OCI-LY7 (cell line): ENCODE measurements at regions not wholly inside any gene's neighbourhood (a gene's known extent, or its start where the extent isn't known, plus 50 kb on each side); places are given as distances from the start of the nearest gene placed in this dataset.
A peak's percentile ranks its signal among the peaks of the same experiment; 100 is the strongest.

ENCODE experiments used
- BruUV-seq: library from RNA; stranded (reverse); fragments of 400-500 nt; replicated peaks from 2 replicates; lab custom pipeline; 2021; lab: Mats Ljungman, UMichigan
- CTCF ChIA-PET: fragments of 300-600 bp; sonication (Branson Sonifier 250); formaldehyde crosslinking; loops from one replicate; lab custom pipeline; 2022; ENCODE audit warnings: antibody characterized with exemption; ENCODE audit not compliant: unreplicated experiment; lab: Charles Lee
- POLR2A ChIA-PET: fragments of 300-600 bp; sonication (Branson Sonifier 250); formaldehyde crosslinking; loops from one replicate; lab custom pipeline; 2022; ENCODE audit warnings: antibody characterized with exemption; lab: Charles Lee
- DNase-seq: peaks from one replicate; pipeline ENCODE4 v3.0.0-alpha.2; 2015; ENCODE audit warnings: low spot score
- H2AFZ ChIP-seq: fragments of 200-600 bp; sonication (generic), shearing (Covaris generic); 2 replicates; pipeline ENCODE4 v1.6.1; 2014; ENCODE audit warnings: mild to moderate bottlenecking, antibody characterized with exemption, low read length, moderate library complexity
- H3K27ac ChIP-seq: fragments of 200-600 bp; sonication (generic); 2 replicates; pipeline ENCODE4 v1.5.1; 2014; ENCODE audit warnings: mixed run types, low read depth, mild to moderate bottlenecking, moderate library complexity, low read length, inconsistent platforms; ENCODE audit not compliant: poor library complexity, severe bottlenecking
- H3K36me3 ChIP-seq: fragments of 200-600 bp; sonication (generic); 2 replicates; pipeline ENCODE4 v1.6.1; 2014; ENCODE audit warnings: mild to moderate bottlenecking, antibody characterized with exemption, low read length, moderate library complexity, mixed read lengths; ENCODE audit not compliant: insufficient read depth
- H3K4me1 ChIP-seq: fragments of 200-600 bp; sonication (generic); 2 replicates; pipeline ENCODE4 v1.5.1; 2014; ENCODE audit warnings: mild to moderate bottlenecking, low read length; ENCODE audit not compliant: insufficient read depth, poor library complexity, severe bottlenecking
- H3K4me2 ChIP-seq: fragments of 200-600 bp; sonication (generic); 2 replicates; pipeline ENCODE4 v1.6.1; 2014; ENCODE audit warnings: mild to moderate bottlenecking, low read length
- H3K4me3 ChIP-seq: fragments of 200-600 bp; sonication (generic); 2 replicates; pipeline ENCODE4 v1.5.1; 2014; ENCODE audit warnings: mild to moderate bottlenecking, low read depth, low read length; ENCODE audit not compliant: poor library complexity, severe bottlenecking
- H3K79me2 ChIP-seq: fragments of 200-600 bp; sonication (generic); 2 replicates; pipeline ENCODE4 v1.6.1; 2016; ENCODE audit warnings: low read depth, mild to moderate bottlenecking, low read length, moderate library complexity, mixed read lengths; ENCODE audit not compliant: insufficient read depth
- H3K9me2 ChIP-seq: fragments of 200-600 bp; sonication (generic); 2 replicates; pipeline ENCODE4 v1.6.1; 2016; ENCODE audit warnings: mild to moderate bottlenecking, low read length, mixed read lengths; ENCODE audit not compliant: insufficient read depth
- H3K9me3 ChIP-seq: fragments of 200-600 bp; sonication (generic); 2 replicates; pipeline ENCODE4 v1.6.1; 2014; ENCODE audit warnings: mild to moderate bottlenecking, mixed run types, low read length, mixed read lengths
- H4K20me1 ChIP-seq: fragments of 200-600 bp; sonication (generic); 2 replicates; pipeline ENCODE4 v1.6.1; 2014; ENCODE audit warnings: mild to moderate bottlenecking, antibody characterized with exemption, low read length, moderate library complexity, mixed read lengths; ENCODE audit not compliant: insufficient read depth
- EZH2phosphoT487 ChIP-seq: fragments of 200-600 bp; sonication (generic); IDR thresholded peaks from 2 replicates; pipeline ENCODE4 v1.6.1; 2018; ENCODE audit warnings: low read depth, borderline replicate concordance, mild to moderate bottlenecking, mixed run types, antibody characterized with exemption, low read length, moderate library complexity, mixed read lengths
- intact Hi-C: fragments of 100-400 bp; cut with micrococcal nuclease; formaldehyde crosslinking; loops from one replicate; pipeline ENCODE4 v1.10.0; 2022; ENCODE audit not compliant: unreplicated experiment
- TF ChIP-seq, protein P1 (sequence below): fragments of 200-600 bp; sonication (generic); conservative IDR thresholded peaks from 2 replicates; pipeline ENCODE4 v1.5.1; 2014; ENCODE audit warnings: mild to moderate bottlenecking, antibody characterized with exemption, low read length, moderate library complexity, mixed read lengths

DNA sequence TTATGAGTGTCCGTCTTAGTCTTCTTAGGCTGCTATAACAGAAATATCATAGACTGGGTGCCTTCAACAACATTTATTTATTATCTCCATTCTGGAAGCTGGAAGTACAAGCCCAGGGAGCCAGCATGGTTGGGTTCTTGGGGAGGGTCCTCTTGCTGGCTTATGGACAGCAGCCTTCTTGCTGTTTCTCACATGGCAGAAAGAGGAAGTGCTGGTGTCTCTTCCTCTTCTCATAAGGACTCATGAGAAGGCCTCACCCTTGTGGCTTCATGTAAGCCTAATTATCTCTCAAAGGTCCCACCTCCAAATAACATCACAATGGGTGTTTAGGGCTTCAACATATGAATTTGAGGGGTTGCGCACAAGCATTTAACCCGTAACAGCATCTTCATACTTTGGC is 207.0 kb upstream of the COX10 start:
- Histone ChIP-seq H3K79me2 (no peaks in the 10 kb centered on the region), H3K9me2 (no peaks in the 10 kb centered on the region), H2AFZ (no peak overlapping the region)

DNA sequence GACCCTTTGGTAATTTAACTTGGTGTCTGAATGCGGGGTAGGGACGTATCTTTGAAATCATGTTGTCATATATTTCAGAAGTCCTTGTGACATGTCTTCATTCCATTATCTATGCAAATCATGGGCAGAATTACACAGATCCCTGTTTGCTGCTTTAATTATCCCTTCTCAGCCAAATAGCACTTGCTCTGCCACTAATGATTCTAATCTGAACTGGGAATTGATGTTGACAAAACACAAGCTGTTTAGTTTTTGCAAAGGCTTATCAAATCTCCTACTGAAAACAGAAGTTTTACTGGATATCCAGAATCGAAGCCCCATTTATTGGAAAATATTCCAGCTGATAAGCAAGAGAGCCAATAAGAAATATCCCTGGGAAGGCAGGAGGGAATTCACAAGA is 205.9 kb upstream of the COX10 start:
- no TSS peak for BruUV-seq

More for the DNA sequence above, 207.0 kb upstream of the COX10 start:
- Histone ChIP-seq H3K4me1 (no peaks in the 10 kb centered on the region), H3K4me3 (no peak overlapping the region), H3K36me3 (no peaks in the 10 kb centered on the region), H4K20me1 (no peaks in the 10 kb centered on the region), H3K9me3 (peaks cover 2% of the 10 kb centered on the region; the same call in 1 of the 2 replicates), H3K4me2 (no peak overlapping the region), H3K27ac (no peak overlapping the region)
- ChIA-PET POLR2A (no interaction called here), CTCF (no interaction called here)
- intact Hi-C loops = no loop called here
- BruUV-seq = no TSS peak
- DNase-seq = peak; percentile 4
- TF ChIP-seq EZH2phosphoT487 = no peak
- TF ChIP-seq, protein P1, sequence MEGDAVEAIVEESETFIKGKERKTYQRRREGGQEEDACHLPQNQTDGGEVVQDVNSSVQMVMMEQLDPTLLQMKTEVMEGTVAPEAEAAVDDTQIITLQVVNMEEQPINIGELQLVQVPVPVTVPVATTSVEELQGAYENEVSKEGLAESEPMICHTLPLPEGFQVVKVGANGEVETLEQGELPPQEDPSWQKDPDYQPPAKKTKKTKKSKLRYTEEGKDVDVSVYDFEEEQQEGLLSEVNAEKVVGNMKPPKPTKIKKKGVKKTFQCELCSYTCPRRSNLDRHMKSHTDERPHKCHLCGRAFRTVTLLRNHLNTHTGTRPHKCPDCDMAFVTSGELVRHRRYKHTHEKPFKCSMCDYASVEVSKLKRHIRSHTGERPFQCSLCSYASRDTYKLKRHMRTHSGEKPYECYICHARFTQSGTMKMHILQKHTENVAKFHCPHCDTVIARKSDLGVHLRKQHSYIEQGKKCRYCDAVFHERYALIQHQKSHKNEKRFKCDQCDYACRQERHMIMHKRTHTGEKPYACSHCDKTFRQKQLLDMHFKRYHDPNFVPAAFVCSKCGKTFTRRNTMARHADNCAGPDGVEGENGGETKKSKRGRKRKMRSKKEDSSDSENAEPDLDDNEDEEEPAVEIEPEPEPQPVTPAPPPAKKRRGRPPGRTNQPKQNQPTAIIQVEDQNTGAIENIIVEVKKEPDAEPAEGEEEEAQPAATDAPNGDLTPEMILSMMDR = no peak

DNA sequence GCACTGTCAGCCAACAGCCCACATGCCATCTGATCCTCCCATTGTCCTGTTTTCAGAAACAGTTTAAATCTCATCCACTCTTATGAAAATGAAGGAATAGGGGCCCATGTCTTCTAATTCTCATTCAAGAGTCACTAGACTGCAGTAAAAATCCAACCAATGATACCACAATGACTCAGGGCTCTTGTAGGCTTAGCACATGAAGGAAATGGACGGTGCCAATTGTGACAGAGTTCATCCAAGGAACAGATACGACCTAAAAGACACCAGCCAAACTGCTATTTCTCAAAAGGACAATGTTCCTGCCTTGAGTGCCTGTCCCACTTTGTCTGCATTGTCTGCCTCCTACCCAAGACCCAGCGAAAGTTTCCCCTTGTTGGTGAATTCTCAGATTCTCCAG is 204.8 kb upstream of the COX10 start:
- Histone ChIP-seq H3K4me3 (no peak overlapping the region), H2AFZ (no peak overlapping the region), H3K36me3 (no peaks in the 10 kb centered on the region), H4K20me1 (no peaks in the 10 kb centered on the region), H3K4me1 (no peaks in the 10 kb centered on the region), H3K4me2 (no peak overlapping the region), H3K27ac (no peak overlapping the region), H3K9me2 (no peaks in the 10 kb centered on the region), H3K9me3 (peaks cover 5% of the 10 kb centered on the region; the same call in 1 of the 2 replicates), H3K79me2 (no peaks in the 10 kb centered on the region)
- POLR2A ChIA-PET = interaction anchor here (0.7 kb wide), 1 partner anchor 498 kb away, joined by 3 read pairs; no protein-coding TSS in a partner anchor
- BruUV-seq = no TSS peak
- intact Hi-C loops = no loop called here
- CTCF ChIA-PET = no interaction called here
- TF ChIP-seq, protein P1 = no peak
- TF ChIP-seq EZH2phosphoT487 = no peak
- no peak for DNase-seq

More for the DNA sequence above, 205.9 kb upstream of the COX10 start:
- H3K4me3 ChIP-seq = no peak overlapping the region
- no peak for TF ChIP-seq EZH2phosphoT487
- TF ChIP-seq, protein P1 = no peak
- no peaks in the 10 kb centered on the region for H4K20me1 ChIP-seq
- intact Hi-C loops = no loop called here
- H3K79me2 ChIP-seq = no peaks in the 10 kb centered on the region
- H3K4me2 ChIP-seq = no peak overlapping the region
- ChIA-PET CTCF (no interaction called here), POLR2A (no interaction called here)
- no peaks in the 10 kb centered on the region for H3K36me3 ChIP-seq
- H3K4me1 ChIP-seq = no peaks in the 10 kb centered on the region
- no peak for DNase-seq
- no peak overlapping the region for H2AFZ ChIP-seq
- peaks cover 5% of the 10 kb centered on the region; the same call in 1 of the 2 replicates for H3K9me3 ChIP-seq
- no peak overlapping the region for H3K27ac ChIP-seq
- no peaks in the 10 kb centered on the region for H3K9me2 ChIP-seq
